Activated effector memory CD4-positive, alpha-beta T cell treated with Interleukin-2 at 50 U/mL for 16 hours (primary cell): ENCODE measurements at regions not wholly inside any gene's neighbourhood (a gene's known extent, or its start where the extent isn't known, plus 50 kb on each side); places are given as distances from the start of the nearest gene placed in this dataset.

Experiments used
- DNase-seq: peaks from one replicate; pipeline ENCODE4 v3.0.0-alpha.2; 2020

GRCh38 chr5:152269533-152269932 lies 135.5 kb downstream of the NMUR2 start:
- no peak for DNase-seq

GRCh38 chr5:152264645-152265254 lies 140.3 kb downstream of the NMUR2 start:
- no peak for DNase-seq

GRCh38 chr5:152262667-152263066 lies 142.4 kb downstream of the NMUR2 start:
- no peak for DNase-seq

GRCh38 chr5:152260940-152261339 lies 144.1 kb downstream of the NMUR2 start:
- no peak for DNase-seq

- no peak for DNase-seq
These were observed 145.4 kb downstream of the NMUR2 start for GRCh38 chr5:152259702-152260101.

GRCh38 chr5:152256580-152256979 lies 148.5 kb downstream of the NMUR2 start:
- no peak for DNase-seq

- DNase-seq = no peak
These were observed 149.7 kb downstream of the NMUR2 start for GRCh38 chr5:152255411-152255810.

- no peak for DNase-seq
These were observed 157.2 kb downstream of the NMUR2 start for GRCh38 chr5:152247850-152248385.

GRCh38 chr5:152246401-152246800 lies 158.7 kb downstream of the NMUR2 start:
- no peak for DNase-seq

GRCh38 chr5:152237531-152237930 lies 167.5 kb downstream of the NMUR2 start:
- DNase-seq = no peak

GRCh38 chr5:152226191-152226590 lies 178.9 kb downstream of the NMUR2 start:
- DNase-seq = no peak

- no peak for DNase-seq
These were observed 183.1 kb downstream of the NMUR2 start for GRCh38 chr5:152221721-152222629.

- no peak for DNase-seq
These were observed 186.4 kb downstream of the NMUR2 start for GRCh38 chr5:152218694-152219093.

GRCh38 chr5:152205804-152206203 lies 199.3 kb downstream of the NMUR2 start:
- no peak for DNase-seq

GRCh38 chr5:152202321-152202720 lies 202.8 kb downstream of the NMUR2 start:
- no peak for DNase-seq

- no peak for DNase-seq
These were observed 211.5 kb downstream of the NMUR2 start for GRCh38 chr5:152193391-152194107.

GRCh38 chr5:152188251-152188650 lies 216.8 kb downstream of the NMUR2 start:
- no peak for DNase-seq

- no peak for DNase-seq
These were observed 217.4 kb downstream of the NMUR2 start for GRCh38 chr5:152187668-152188067.

- DNase-seq = no peak
These were observed 219.4 kb downstream of the NMUR2 start for GRCh38 chr5:152185547-152186245.

- DNase-seq = no peak
These were observed 220.8 kb downstream of the NMUR2 start for GRCh38 chr5:152184266-152184665.

- DNase-seq = no peak
These were observed 223.6 kb downstream of the NMUR2 start for GRCh38 chr5:152181461-152181860.

- DNase-seq = no peak
These were observed 226.8 kb downstream of the NMUR2 start for GRCh38 chr5:152178350-152178699.
